ENCODE measurements at regions not wholly inside any gene's neighbourhood (a gene's known extent, or its start where the extent isn't known, plus 50 kb on each side); places are given as distances from the start of the nearest gene placed in this dataset.

- TF ChIP-seq EZH2 (IDR thresholded peaks at IDR 0.05; ENCODE audit: low read length) = no peak
- no peak for TF ChIP-seq CTCF (optimal IDR thresholded peaks at IDR 0.05 in 1 of 3, IDR thresholded peaks at IDR 0.05 in 1 of 3, conservative IDR thresholded peaks at IDR 0.05 in 1 of 3; ENCODE audit: extremely low read depth in 1 of 3, insufficient read depth in 2 of 3, low read length in 3 of 3)
Measured at GRCh38 chr10:83222832-83223742, 916.2 kb upstream of the GHITM start.

Data from keratinocyte (primary cell).